K562 (cell line): ENCODE measurements at regions not wholly inside any gene's neighbourhood (a gene's known extent, or its start where the extent isn't known, plus 50 kb on each side); places are given as distances from the start of the nearest gene placed in this dataset.

ENCODE experiments used
- ATAC-seq: fragments of 200-7000 bp; cut with Tn5 transposase; 3 replicates; pipeline ENCODE4 v1.9.1; 2020; ENCODE audit warnings: moderate library complexity
- BruUV-seq: library from RNA; stranded (reverse); fragments of 400-500 nt; replicated peaks from 2 replicates; lab custom pipeline; 2021; lab: Mats Ljungman, UMichigan
- CTCF ChIA-PET: fragments of 300-600 bp; formaldehyde crosslinking; extraction: SDS; loops from one replicate; lab custom pipeline; 2021; ENCODE audit warnings: low intra/inter-chr PET ratio; lab: Yijun Ruan, JAX
- POLR2A ChIA-PET: fragments of 300-600, 350-650 bp; sonication (Branson Sonifier 250); formaldehyde crosslinking; extraction: SDS; loops from one replicate; lab custom pipeline; 2021; ENCODE audit warnings: antibody characterized with exemption, inconsistent platforms; lab: Yijun Ruan, JAX
- DNase-seq, 4 experiments: peaks; one replicate each; pipeline versions ENCODE4 v3.0.0 to v3.0.0-alpha.2; 2011 to 2018; ENCODE audit warnings: low spot score in 3 of 4, mixed read lengths in 3 of 4; ENCODE audit errors: extremely low read depth in 1 of 4
- FAIRE-seq: peaks from 2 replicates; lab custom pipeline; 2011; peaks lifted over from hg19 to GRCh38; lab: Jason Lieb, UNC
- H2AFZ ChIP-seq: 2 replicates; pipeline ENCODE4 v1.6.0; 2011; ENCODE audit warnings: low read depth, low read length, control low read depth, inconsistent platforms
- H3K27ac ChIP-seq: fragments of 200-600 bp; 3 replicates; pipeline ENCODE4 v1.8.0; 2011; ENCODE audit warnings: low read depth, mild to moderate bottlenecking, control low read depth, inconsistent platforms, low read length, moderate library complexity, mixed read lengths; ENCODE audit errors: extremely low read depth
- H3K27me3 ChIP-seq, 2 experiments: fragments of 300-600 bp in 1 of 2; 2 replicates in 1 of 2; 3 replicates in 1 of 2; pipeline versions ENCODE4 v1.6.0 to v1.8.0; 2011; ENCODE audit warnings: inconsistent platforms in 2 of 2, low read length in 2 of 2, mild to moderate bottlenecking in 1 of 2, mixed read lengths in 1 of 2, moderate library complexity in 1 of 2; ENCODE audit not compliant: control insufficient read depth in 2 of 2, insufficient read depth in 2 of 2
- H3K36me3 ChIP-seq: fragments of 300-600 bp; 3 replicates; pipeline ENCODE4 v1.8.0; 2011; ENCODE audit warnings: mild to moderate bottlenecking, low read length, inconsistent platforms; ENCODE audit not compliant: control insufficient read depth, insufficient read depth
- H3K4me1 ChIP-seq, 2 experiments: fragments of 200-600 bp in 1 of 2; replicated peaks in 1 of 2; 2 replicates in 1 of 2; 3 replicates in 1 of 2; pipeline versions ENCODE4 v1.5.1 to v1.8.0; 2011; ENCODE audit warnings: inconsistent platforms in 2 of 2, low read length in 2 of 2, mild to moderate bottlenecking in 1 of 2, mixed read lengths in 1 of 2, moderate library complexity in 1 of 2; ENCODE audit not compliant: control insufficient read depth in 2 of 2, insufficient read depth in 2 of 2
- H3K4me2 ChIP-seq: 2 replicates; pipeline ENCODE4 v1.6.1; 2011; ENCODE audit warnings: low read length, control low read depth, inconsistent platforms, mixed read lengths; ENCODE audit not compliant: insufficient read depth
- H3K4me3 ChIP-seq: fragments of 200-600 bp; sonication (generic), shearing (Covaris generic); 2 replicates; pipeline ENCODE4 v1.5.1; 2016; ENCODE audit warnings: control low read depth, inconsistent platforms
- H3K79me2 ChIP-seq: fragments of 200-600 bp; 3 replicates; pipeline ENCODE4 v1.8.0; 2011; ENCODE audit warnings: low read length, inconsistent platforms; ENCODE audit not compliant: control insufficient read depth, insufficient read depth
- H3K9ac ChIP-seq, 2 experiments: 2 replicates each; pipeline versions ENCODE4 v1.6.0 to v1.6.1; 2011; ENCODE audit warnings: low read depth in 2 of 2, low read length in 2 of 2, control low read depth in 1 of 2, inconsistent platforms in 1 of 2, mild to moderate bottlenecking in 1 of 2, mixed read lengths in 1 of 2; ENCODE audit not compliant: insufficient read depth in 1 of 2
- H3K9me1 ChIP-seq: one replicate; pipeline ENCODE4 v1.6.0; 2011; ENCODE audit warnings: inconsistent platforms, mild to moderate bottlenecking, low read length, moderate library complexity; ENCODE audit not compliant: control insufficient read depth, insufficient read depth
- H3K9me3 ChIP-seq: replicated peaks from 2 replicates; pipeline ENCODE4 v1.5.1; 2011; ENCODE audit warnings: low read depth, low read length, inconsistent platforms; ENCODE audit not compliant: control insufficient read depth, insufficient read depth
- H4K20me1 ChIP-seq: replicated peaks from 2 replicates; pipeline ENCODE4 v1.6.1; 2011; ENCODE audit warnings: low read length, inconsistent platforms, mixed read lengths; ENCODE audit not compliant: control insufficient read depth, insufficient read depth
- BCL6 ChIP-seq: fragments of 250-450 bp; sonication (Bioruptor Pico); IDR thresholded peaks from 2 replicates; pipeline ENCODE4 v1.4.0; 2020
- CBX3 ChIP-seq, 2 experiments: IDR thresholded peaks; 1 replicate in 1 of 2; 2 replicates in 1 of 2; pipeline ENCODE4 v1.6.1; 2012; ENCODE audit warnings: inconsistent platforms in 2 of 2, low read length in 2 of 2, borderline replicate concordance in 1 of 2, control low read depth in 1 of 2
- GATA2 ChIP-seq: sonication (generic); formaldehyde crosslinking; IDR thresholded peaks from 2 replicates; pipeline ENCODE4 v1.4.0; 2020; ENCODE audit warnings: mild to moderate bottlenecking, missing genetic modification reagents
- GTF2A2 ChIP-seq: IDR thresholded peaks from 2 replicates; pipeline ENCODE4 v1.6.1; 2016; ENCODE audit warnings: mild to moderate bottlenecking, missing genetic modification characterization, missing compliant biosample characterization
- KDM5B ChIP-seq: fragments of 200-600 bp; sonication (generic); IDR thresholded peaks from 2 replicates; pipeline ENCODE4 v1.6.1; 2012; ENCODE audit warnings: low read depth, mild to moderate bottlenecking, moderate library complexity, low read length, control low read depth, inconsistent platforms; ENCODE audit not compliant: insufficient replicate concordance
- PHF21A ChIP-seq: fragments of 450-650 bp; IDR thresholded peaks from 2 replicates; pipeline ENCODE4 v1.6.1; 2017; ENCODE audit warnings: low read depth, borderline replicate concordance
- POLR2G ChIP-seq: fragments of 200-400 bp; formaldehyde crosslinking; IDR thresholded peaks from 2 replicates; pipeline ENCODE4 v1.6.1; 2017; ENCODE audit warnings: low read depth, mild to moderate bottlenecking, antibody characterized with exemption, low read length, moderate library complexity
- ZNF133 ChIP-seq: fragments of 250-450 bp; sonication (Bioruptor Pico); IDR thresholded peaks from 2 replicates; pipeline ENCODE4 v1.4.0; 2020; ENCODE audit warnings: mild to moderate bottlenecking
- ZNF224 ChIP-seq: sonication (generic); formaldehyde crosslinking; IDR thresholded peaks from 2 replicates; pipeline ENCODE4 v1.8.0; 2022; ENCODE audit warnings: mild to moderate bottlenecking, missing genetic modification reagents
- ZNF384 ChIP-seq: IDR thresholded peaks from 2 replicates; pipeline ENCODE4 v1.6.1; 2012; ENCODE audit warnings: low read depth, low read length, improper control_type of control experiment
- ZNF507 ChIP-seq: conservative IDR thresholded peaks from 2 replicates; pipeline ENCODE4 v1.6.1; 2017; ENCODE audit warnings: missing genetic modification characterization, missing compliant biosample characterization
- ZNF668 ChIP-seq: fragments of 250-450 bp; sonication (Bioruptor Pico); IDR thresholded peaks from 2 replicates; pipeline ENCODE4 v1.8.0; 2022; ENCODE audit warnings: mild to moderate bottlenecking, inconsistent platforms
- in situ Hi-C: fragments of 300-500 bp; cut with MboI; formaldehyde crosslinking; loops from 4 replicates; pipeline ENCODE4 v1.15.0; 2018; ENCODE audit warnings: inconsistent platforms, mixed read lengths
- intact Hi-C: fragments of 100-400 bp; cut with micrococcal nuclease; formaldehyde crosslinking; loops from 2 replicates; pipeline ENCODE4 v1.14.2; 2022
- TF ChIP-seq, protein P1 (sequence below): fragments of 250-450 bp; sonication (Bioruptor Pico); IDR thresholded peaks from 2 replicates; pipeline ENCODE4 v1.8.0; 2022; ENCODE audit warnings: inconsistent platforms, mild to moderate bottlenecking, moderate library complexity, borderline replicate concordance
- TF ChIP-seq, protein P2 (sequence below): sonication (generic); formaldehyde crosslinking; IDR thresholded peaks from 2 replicates; pipeline ENCODE4 v1.8.0; 2023; ENCODE audit warnings: mild to moderate bottlenecking, missing genetic modification reagents
- TF ChIP-seq, protein P3 (sequence below), 3 experiments: IDR thresholded peaks in 2 of 3; conservative IDR thresholded peaks in 1 of 3; 2 replicates each; pipeline ENCODE4 v1.5.1; 2011 to 2012; ENCODE audit warnings: low read length in 3 of 3, mild to moderate bottlenecking in 3 of 3, control low read depth in 2 of 3, improper control_type of control experiment in 1 of 3, inconsistent platforms in 1 of 3, low read depth in 1 of 3, mixed read lengths in 1 of 3, moderate library complexity in 1 of 3; ENCODE audit not compliant: insufficient read depth in 2 of 3

DNA sequence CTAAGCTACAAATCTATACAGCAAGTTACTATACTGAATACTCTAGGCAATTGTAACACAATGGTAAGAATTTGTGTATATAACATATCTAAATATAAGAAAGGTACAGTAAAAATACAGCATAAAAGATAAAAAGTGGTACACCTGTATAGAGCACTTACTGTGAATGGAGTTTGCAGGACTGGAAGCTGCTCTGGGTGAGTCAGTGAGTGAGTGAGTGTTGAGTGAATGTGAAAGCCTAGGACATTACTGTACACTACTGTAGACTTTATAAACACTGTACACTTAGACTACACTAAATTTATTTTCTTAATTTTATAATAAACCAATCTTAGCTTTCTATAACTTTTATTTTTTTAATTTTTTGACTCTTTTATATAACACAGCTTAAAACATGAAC is 123.1 kb downstream of the ZMAT3 start:
- H3K9ac ChIP-seq: no peak overlapping the region
- intact Hi-C loops (no loop called here), in situ Hi-C loops (no loop called here)
- ATAC-seq (no peak), FAIRE-seq (no peak), DNase-seq (no peak)
- ChIA-PET POLR2A (interaction anchor here (0.6 kb wide), 1 partner anchor 123 kb away, joined by 3 read pairs; the partner anchor contains the start of gene ZMAT3), CTCF (no interaction called here)
- H3K36me3 ChIP-seq: no peaks in the 10 kb centered on the region
- H3K9me3 ChIP-seq: no peaks in the 10 kb centered on the region
- H2AFZ ChIP-seq: no peak overlapping the region
- no TSS peak for BruUV-seq
- TF ChIP-seq ZNF133 (CRISPR knock-in tag) (no peak), ZNF384 (no peak), ZNF668 (CRISPR knock-in tag) (no peak), GATA2 (CRISPR knock-in tag) (no peak), PHF21A (no peak), ZNF507 (tag) (no peak), KDM5B (no peak), GTF2A2 (tag) (no peak), CBX3 (IDR thresholded peaks at IDR 0.05; ENCODE audit: borderline replicate concordance in 1 of 2, low read length in 2 of 2) (no peak)
- no peaks in the 10 kb centered on the region for H3K9me1 ChIP-seq
- H3K27me3 ChIP-seq: no peaks in the 10 kb centered on the region
- H3K4me3 ChIP-seq: no peak overlapping the region
- H3K4me2 ChIP-seq: no peak overlapping the region
- H3K27ac ChIP-seq: no peak overlapping the region
- no peaks in the 10 kb centered on the region for H4K20me1 ChIP-seq
- no peaks in the 10 kb centered on the region for H3K4me1 ChIP-seq
- no peaks in the 10 kb centered on the region for H3K79me2 ChIP-seq

DNA sequence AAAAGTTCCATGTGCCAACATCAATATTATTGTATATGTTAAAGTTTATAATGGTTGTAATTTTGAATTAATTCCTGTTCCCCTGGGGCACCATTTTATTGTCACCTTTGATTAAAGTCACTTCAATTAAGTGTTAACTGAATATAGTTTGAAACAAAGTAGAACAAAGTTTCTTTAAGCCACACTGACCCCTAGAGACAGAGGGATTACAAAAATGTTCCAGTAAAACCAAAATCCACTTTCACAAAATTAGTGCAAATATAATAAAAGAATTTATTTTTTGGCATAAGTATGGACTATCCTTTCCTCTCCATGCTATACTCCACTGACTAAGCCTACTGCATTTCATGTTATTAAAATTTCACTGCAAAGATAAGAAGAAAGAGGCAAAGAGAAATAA is 123.9 kb downstream of the ZMAT3 start:
- in situ Hi-C loops (no loop called here), intact Hi-C loops (no loop called here)
- DNase-seq: no peak
- ChIA-PET CTCF (no interaction called here), POLR2A (no interaction called here)
- H3K4me2 ChIP-seq: no peak overlapping the region
- ATAC-seq: no peak
- FAIRE-seq: no peak
- no peak overlapping the region for H3K9ac ChIP-seq
- no peaks in the 10 kb centered on the region for H3K9me3 ChIP-seq
- H4K20me1 ChIP-seq: no peaks in the 10 kb centered on the region
- no peaks in the 10 kb centered on the region for H3K9me1 ChIP-seq
- no peaks in the 10 kb centered on the region for H3K4me1 ChIP-seq
- no peaks in the 10 kb centered on the region for H3K36me3 ChIP-seq
- H3K27me3 ChIP-seq: no peaks in the 10 kb centered on the region
- H2AFZ ChIP-seq: no peak overlapping the region
- H3K4me3 ChIP-seq: no peak overlapping the region
- no peak overlapping the region for H3K27ac ChIP-seq
- BruUV-seq: no TSS peak
- no peaks in the 10 kb centered on the region for H3K79me2 ChIP-seq
- TF ChIP-seq, protein P1, sequence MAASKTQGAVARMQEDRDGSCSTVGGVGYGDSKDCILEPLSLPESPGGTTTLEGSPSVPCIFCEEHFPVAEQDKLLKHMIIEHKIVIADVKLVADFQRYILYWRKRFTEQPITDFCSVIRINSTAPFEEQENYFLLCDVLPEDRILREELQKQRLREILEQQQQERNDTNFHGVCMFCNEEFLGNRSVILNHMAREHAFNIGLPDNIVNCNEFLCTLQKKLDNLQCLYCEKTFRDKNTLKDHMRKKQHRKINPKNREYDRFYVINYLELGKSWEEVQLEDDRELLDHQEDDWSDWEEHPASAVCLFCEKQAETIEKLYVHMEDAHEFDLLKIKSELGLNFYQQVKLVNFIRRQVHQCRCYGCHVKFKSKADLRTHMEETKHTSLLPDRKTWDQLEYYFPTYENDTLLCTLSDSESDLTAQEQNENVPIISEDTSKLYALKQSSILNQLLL (CRISPR knock-in tag): no peak
- no peak for TF ChIP-seq BCL6
- TF ChIP-seq, protein P2, sequence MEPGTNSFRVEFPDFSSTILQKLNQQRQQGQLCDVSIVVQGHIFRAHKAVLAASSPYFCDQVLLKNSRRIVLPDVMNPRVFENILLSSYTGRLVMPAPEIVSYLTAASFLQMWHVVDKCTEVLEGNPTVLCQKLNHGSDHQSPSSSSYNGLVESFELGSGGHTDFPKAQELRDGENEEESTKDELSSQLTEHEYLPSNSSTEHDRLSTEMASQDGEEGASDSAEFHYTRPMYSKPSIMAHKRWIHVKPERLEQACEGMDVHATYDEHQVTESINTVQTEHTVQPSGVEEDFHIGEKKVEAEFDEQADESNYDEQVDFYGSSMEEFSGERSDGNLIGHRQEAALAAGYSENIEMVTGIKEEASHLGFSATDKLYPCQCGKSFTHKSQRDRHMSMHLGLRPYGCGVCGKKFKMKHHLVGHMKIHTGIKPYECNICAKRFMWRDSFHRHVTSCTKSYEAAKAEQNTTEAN (CRISPR knock-in tag): no peak
- no peak for TF ChIP-seq POLR2G
- TF ChIP-seq, protein P3, sequence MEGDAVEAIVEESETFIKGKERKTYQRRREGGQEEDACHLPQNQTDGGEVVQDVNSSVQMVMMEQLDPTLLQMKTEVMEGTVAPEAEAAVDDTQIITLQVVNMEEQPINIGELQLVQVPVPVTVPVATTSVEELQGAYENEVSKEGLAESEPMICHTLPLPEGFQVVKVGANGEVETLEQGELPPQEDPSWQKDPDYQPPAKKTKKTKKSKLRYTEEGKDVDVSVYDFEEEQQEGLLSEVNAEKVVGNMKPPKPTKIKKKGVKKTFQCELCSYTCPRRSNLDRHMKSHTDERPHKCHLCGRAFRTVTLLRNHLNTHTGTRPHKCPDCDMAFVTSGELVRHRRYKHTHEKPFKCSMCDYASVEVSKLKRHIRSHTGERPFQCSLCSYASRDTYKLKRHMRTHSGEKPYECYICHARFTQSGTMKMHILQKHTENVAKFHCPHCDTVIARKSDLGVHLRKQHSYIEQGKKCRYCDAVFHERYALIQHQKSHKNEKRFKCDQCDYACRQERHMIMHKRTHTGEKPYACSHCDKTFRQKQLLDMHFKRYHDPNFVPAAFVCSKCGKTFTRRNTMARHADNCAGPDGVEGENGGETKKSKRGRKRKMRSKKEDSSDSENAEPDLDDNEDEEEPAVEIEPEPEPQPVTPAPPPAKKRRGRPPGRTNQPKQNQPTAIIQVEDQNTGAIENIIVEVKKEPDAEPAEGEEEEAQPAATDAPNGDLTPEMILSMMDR (IDR thresholded peaks at IDR 0.05 in 2 of 3, conservative IDR thresholded peaks at IDR 0.05 in 1 of 3; ENCODE audit: insufficient read depth in 2 of 3, low read depth in 1 of 3, low read length in 3 of 3): peak in 1 of 3 experiments; percentile 38; a peak in 2 of 6 replicates
- no peak for TF ChIP-seq ZNF224 (CRISPR knock-in tag)
